K562 (cell line): ENCODE measurements at regions not wholly inside any gene's neighbourhood (a gene's known extent, or its start where the extent isn't known, plus 50 kb on each side); places are given as distances from the start of the nearest gene placed in this dataset.

Source experiments
- ATAC-seq: fragments of 200-7000 bp; cut with Tn5 transposase; 3 replicates; pipeline ENCODE4 v1.9.1; 2020; ENCODE audit warnings: moderate library complexity
- BruUV-seq: library from RNA; stranded (reverse); fragments of 400-500 nt; replicated peaks from 2 replicates; lab custom pipeline; 2021; lab: Mats Ljungman, UMichigan
- CTCF ChIA-PET: fragments of 300-600 bp; formaldehyde crosslinking; extraction: SDS; loops from one replicate; lab custom pipeline; 2021; ENCODE audit warnings: low intra/inter-chr PET ratio; lab: Yijun Ruan, JAX
- POLR2A ChIA-PET: fragments of 300-600, 350-650 bp; sonication (Branson Sonifier 250); formaldehyde crosslinking; extraction: SDS; loops from one replicate; lab custom pipeline; 2021; ENCODE audit warnings: antibody characterized with exemption, inconsistent platforms; lab: Yijun Ruan, JAX
- DNase-seq, 4 experiments: peaks; one replicate each; pipeline versions ENCODE4 v3.0.0 to v3.0.0-alpha.2; 2011 to 2018; ENCODE audit warnings: low spot score in 3 of 4, mixed read lengths in 3 of 4; ENCODE audit errors: extremely low read depth in 1 of 4
- FAIRE-seq: peaks from 2 replicates; lab custom pipeline; 2011; peaks lifted over from hg19 to GRCh38; lab: Jason Lieb, UNC
- H2AFZ ChIP-seq: 2 replicates; pipeline ENCODE4 v1.6.0; 2011; ENCODE audit warnings: low read depth, low read length, control low read depth, inconsistent platforms
- H3K27ac ChIP-seq: fragments of 200-600 bp; 3 replicates; pipeline ENCODE4 v1.8.0; 2011; ENCODE audit warnings: low read depth, mild to moderate bottlenecking, control low read depth, inconsistent platforms, low read length, moderate library complexity, mixed read lengths; ENCODE audit errors: extremely low read depth
- H3K27me3 ChIP-seq, 2 experiments: fragments of 300-600 bp in 1 of 2; 2 replicates in 1 of 2; 3 replicates in 1 of 2; pipeline versions ENCODE4 v1.6.0 to v1.8.0; 2011; ENCODE audit warnings: inconsistent platforms in 2 of 2, low read length in 2 of 2, mild to moderate bottlenecking in 1 of 2, mixed read lengths in 1 of 2, moderate library complexity in 1 of 2; ENCODE audit not compliant: control insufficient read depth in 2 of 2, insufficient read depth in 2 of 2
- H3K36me3 ChIP-seq: fragments of 300-600 bp; 3 replicates; pipeline ENCODE4 v1.8.0; 2011; ENCODE audit warnings: mild to moderate bottlenecking, low read length, inconsistent platforms; ENCODE audit not compliant: control insufficient read depth, insufficient read depth
- H3K4me1 ChIP-seq, 2 experiments: fragments of 200-600 bp in 1 of 2; replicated peaks in 1 of 2; 2 replicates in 1 of 2; 3 replicates in 1 of 2; pipeline versions ENCODE4 v1.5.1 to v1.8.0; 2011; ENCODE audit warnings: inconsistent platforms in 2 of 2, low read length in 2 of 2, mild to moderate bottlenecking in 1 of 2, mixed read lengths in 1 of 2, moderate library complexity in 1 of 2; ENCODE audit not compliant: control insufficient read depth in 2 of 2, insufficient read depth in 2 of 2
- H3K4me2 ChIP-seq: 2 replicates; pipeline ENCODE4 v1.6.1; 2011; ENCODE audit warnings: low read length, control low read depth, inconsistent platforms, mixed read lengths; ENCODE audit not compliant: insufficient read depth
- H3K4me3 ChIP-seq: fragments of 200-600 bp; sonication (generic), shearing (Covaris generic); 2 replicates; pipeline ENCODE4 v1.5.1; 2016; ENCODE audit warnings: control low read depth, inconsistent platforms
- H3K79me2 ChIP-seq: fragments of 200-600 bp; 3 replicates; pipeline ENCODE4 v1.8.0; 2011; ENCODE audit warnings: low read length, inconsistent platforms; ENCODE audit not compliant: control insufficient read depth, insufficient read depth
- H3K9ac ChIP-seq, 2 experiments: 2 replicates each; pipeline versions ENCODE4 v1.6.0 to v1.6.1; 2011; ENCODE audit warnings: low read depth in 2 of 2, low read length in 2 of 2, control low read depth in 1 of 2, inconsistent platforms in 1 of 2, mild to moderate bottlenecking in 1 of 2, mixed read lengths in 1 of 2; ENCODE audit not compliant: insufficient read depth in 1 of 2
- H3K9me1 ChIP-seq: one replicate; pipeline ENCODE4 v1.6.0; 2011; ENCODE audit warnings: inconsistent platforms, mild to moderate bottlenecking, low read length, moderate library complexity; ENCODE audit not compliant: control insufficient read depth, insufficient read depth
- H3K9me3 ChIP-seq: replicated peaks from 2 replicates; pipeline ENCODE4 v1.5.1; 2011; ENCODE audit warnings: low read depth, low read length, inconsistent platforms; ENCODE audit not compliant: control insufficient read depth, insufficient read depth
- H4K20me1 ChIP-seq: replicated peaks from 2 replicates; pipeline ENCODE4 v1.6.1; 2011; ENCODE audit warnings: low read length, inconsistent platforms, mixed read lengths; ENCODE audit not compliant: control insufficient read depth, insufficient read depth
- DACH1 ChIP-seq: fragments of 450-650 bp; IDR thresholded peaks from 2 replicates; pipeline ENCODE4 v1.6.1; 2018; ENCODE audit not compliant: partially characterized antibody
- HDAC2 ChIP-seq: fragments of 450-650 bp; IDR thresholded peaks from 2 replicates; pipeline ENCODE4 v1.6.1; 2016; ENCODE audit warnings: mild to moderate bottlenecking
- HMGN3 ChIP-seq: IDR thresholded peaks from 2 replicates; pipeline ENCODE4 v1.6.1; 2011; ENCODE audit warnings: borderline replicate concordance, low read depth, mild to moderate bottlenecking, mixed read lengths, low read length; ENCODE audit not compliant: insufficient read length; ENCODE audit errors: extremely low read depth
- KDM5B ChIP-seq: fragments of 200-600 bp; sonication (generic); IDR thresholded peaks from 2 replicates; pipeline ENCODE4 v1.6.1; 2012; ENCODE audit warnings: low read depth, mild to moderate bottlenecking, moderate library complexity, low read length, control low read depth, inconsistent platforms; ENCODE audit not compliant: insufficient replicate concordance
- MAFF ChIP-seq: IDR thresholded peaks from 2 replicates; pipeline ENCODE4 v1.6.1; 2012; ENCODE audit warnings: low read length, improper control_type of control experiment
- MAFG ChIP-seq: fragments of 450-650 bp; conservative IDR thresholded peaks from 2 replicates; pipeline ENCODE4 v1.6.1; 2016; ENCODE audit warnings: missing genetic modification characterization, missing compliant biosample characterization
- MYNN ChIP-seq, 2 experiments: sonication (generic); formaldehyde crosslinking in 1 of 2; IDR thresholded peaks; 2 replicates each; pipeline versions ENCODE4 v1.5.0 to v1.6.1; 2016 to 2020; ENCODE audit warnings: antibody characterized with exemption in 1 of 2, missing genetic modification reagents in 1 of 2
- NBN ChIP-seq: fragments of 450-650 bp; IDR thresholded peaks from 2 replicates; pipeline ENCODE4 v1.6.1; 2016; ENCODE audit warnings: low read depth, mild to moderate bottlenecking
- PHB ChIP-seq: fragments of 250-450 bp; sonication (Bioruptor Pico); IDR thresholded peaks from 2 replicates; pipeline ENCODE4 v1.5.0; 2021
- RBM14 ChIP-seq: fragments of 200-400 bp; formaldehyde crosslinking; IDR thresholded peaks from 2 replicates; pipeline ENCODE4 v1.6.1; 2018; ENCODE audit warnings: low read depth, mild to moderate bottlenecking, low read length, moderate library complexity, borderline replicate concordance; ENCODE audit not compliant: insufficient read depth
- RBM34 ChIP-seq: fragments of 200-400 bp; formaldehyde crosslinking; IDR thresholded peaks from 2 replicates; pipeline ENCODE4 v1.6.1; 2018; ENCODE audit warnings: low read length, borderline replicate concordance; ENCODE audit not compliant: insufficient read depth
- RFX1 ChIP-seq: fragments of 450-650 bp; IDR thresholded peaks from 2 replicates; pipeline ENCODE4 v1.6.1; 2016; ENCODE audit warnings: mild to moderate bottlenecking, moderate library complexity
- SIN3B ChIP-seq: fragments of 450-650 bp; IDR thresholded peaks from 2 replicates; pipeline ENCODE4 v1.6.1; 2017; ENCODE audit warnings: low read depth, mild to moderate bottlenecking, moderate library complexity
- TCFL5 ChIP-seq: fragments of 250-450 bp; sonication (Bioruptor Pico); conservative IDR thresholded peaks from 2 replicates; pipeline ENCODE4 v1.6.1; 2021; ENCODE audit warnings: mild to moderate bottlenecking, moderate library complexity, matching md5 sums
- ZNF316 ChIP-seq: fragments of 450-650 bp; IDR thresholded peaks from 2 replicates; pipeline ENCODE4 v1.6.1; 2016
- WGBS: fragments of 100-300 bp; shearing (Covaris generic); methylation state at CpG from one replicate; pipeline ENCODE4 v1.1.6; 2016; ENCODE audit warnings: low coverage, mixed read lengths; ENCODE audit not compliant: insufficient coverage; ENCODE audit errors: missing lambda C conversion rate; 5-methylcytosine and 5-hydroxymethylcytosine counted together
- in situ Hi-C: fragments of 300-500 bp; cut with MboI; formaldehyde crosslinking; loops from 4 replicates; pipeline ENCODE4 v1.15.0; 2018; ENCODE audit warnings: inconsistent platforms, mixed read lengths
- intact Hi-C: fragments of 100-400 bp; cut with micrococcal nuclease; formaldehyde crosslinking; loops from 2 replicates; pipeline ENCODE4 v1.14.2; 2022
- TF ChIP-seq, protein P1 (sequence below): sonication (generic); formaldehyde crosslinking; IDR thresholded peaks from 2 replicates; pipeline ENCODE4 v1.8.0; 2022; ENCODE audit warnings: missing genetic modification reagents, mild to moderate bottlenecking, moderate library complexity, borderline replicate concordance
- TF ChIP-seq, protein P2 (sequence below): fragments of 250-450 bp; sonication (Bioruptor Pico); IDR thresholded peaks from 2 replicates; pipeline ENCODE4 v1.5.0; 2021
- TF ChIP-seq, protein P3 (sequence below): fragments of 250-450 bp; sonication (Bioruptor Pico); IDR thresholded peaks from 2 replicates; pipeline ENCODE4 v1.9.0; 2021; ENCODE audit warnings: mild to moderate bottlenecking

DNA sequence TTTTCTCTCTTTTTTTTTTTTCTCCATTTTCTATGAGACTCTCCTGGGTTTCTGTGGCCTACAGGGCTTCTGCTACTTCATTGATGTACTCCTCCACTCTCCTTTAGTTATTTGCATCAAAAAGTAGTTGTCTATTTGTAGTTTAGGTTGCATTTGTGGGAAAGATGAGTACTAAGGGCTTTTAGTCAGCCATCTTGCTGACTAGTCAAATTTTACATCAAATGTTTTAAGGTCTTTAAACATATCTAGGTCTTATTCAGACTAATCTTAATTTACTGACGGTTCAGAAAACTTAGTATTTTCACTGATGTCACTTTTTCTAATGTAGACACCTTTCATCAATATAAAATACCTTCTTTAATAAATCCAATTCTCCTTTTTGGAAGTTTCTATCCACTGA is 871.0 kb downstream of the PLOD2 start:
- DNase-seq (no peak), ATAC-seq (no peak), FAIRE-seq (no peak)
- ChIA-PET POLR2A (no interaction called here), CTCF (no interaction called here)
- no peaks in the 10 kb centered on the region for H3K79me2 ChIP-seq
- 0% methylated on average over 1 of the region's 1 CpG for WGBS
- BruUV-seq: no TSS peak
- H3K36me3 ChIP-seq: no peaks in the 10 kb centered on the region
- no peaks in the 10 kb centered on the region for H3K9me3 ChIP-seq
- no peak overlapping the region for H3K4me2 ChIP-seq
- no peaks in the 10 kb centered on the region for H3K27me3 ChIP-seq
- no peak overlapping the region for H3K9ac ChIP-seq
- no peak overlapping the region for H2AFZ ChIP-seq
- H3K27ac ChIP-seq: no peak overlapping the region
- in situ Hi-C loops (no loop called here), intact Hi-C loops (no loop called here)
- H4K20me1 ChIP-seq: no peaks in the 10 kb centered on the region
- H3K9me1 ChIP-seq: no peaks in the 10 kb centered on the region
- no peak overlapping the region for H3K4me3 ChIP-seq
- H3K4me1 ChIP-seq: no peaks in the 10 kb centered on the region
- peak; percentile 28; the same call in 1 of the 2 replicates for TF ChIP-seq MAFG (tag)
- TF ChIP-seq, protein P1, sequence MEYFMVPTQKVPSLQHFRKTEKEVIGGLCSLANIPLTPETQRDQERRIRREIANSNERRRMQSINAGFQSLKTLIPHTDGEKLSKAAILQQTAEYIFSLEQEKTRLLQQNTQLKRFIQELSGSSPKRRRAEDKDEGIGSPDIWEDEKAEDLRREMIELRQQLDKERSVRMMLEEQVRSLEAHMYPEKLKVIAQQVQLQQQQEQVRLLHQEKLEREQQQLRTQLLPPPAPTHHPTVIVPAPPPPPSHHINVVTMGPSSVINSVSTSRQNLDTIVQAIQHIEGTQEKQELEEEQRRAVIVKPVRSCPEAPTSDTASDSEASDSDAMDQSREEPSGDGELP (CRISPR knock-in tag): no peak
- TF ChIP-seq HDAC2: no peak
- no peak for TF ChIP-seq RBM34
- no peak for TF ChIP-seq KDM5B
- TF ChIP-seq NBN: no peak
- TF ChIP-seq MAFF: peak; percentile 49; the same call in 1 of the 2 replicates
- TF ChIP-seq DACH1: no peak
- TF ChIP-seq RFX1: no peak
- TF ChIP-seq HMGN3: no peak
- no peak for TF ChIP-seq MYNN (IDR thresholded peaks at IDR 0.05)
- no peak for TF ChIP-seq MYNN (CRISPR knock-in tag; IDR thresholded peaks at IDR 0.05)
- no peak for TF ChIP-seq PHB (CRISPR knock-in tag)
- TF ChIP-seq SIN3B: no peak
- peak; percentile 58 for TF ChIP-seq ZNF316
- TF ChIP-seq, protein P2, sequence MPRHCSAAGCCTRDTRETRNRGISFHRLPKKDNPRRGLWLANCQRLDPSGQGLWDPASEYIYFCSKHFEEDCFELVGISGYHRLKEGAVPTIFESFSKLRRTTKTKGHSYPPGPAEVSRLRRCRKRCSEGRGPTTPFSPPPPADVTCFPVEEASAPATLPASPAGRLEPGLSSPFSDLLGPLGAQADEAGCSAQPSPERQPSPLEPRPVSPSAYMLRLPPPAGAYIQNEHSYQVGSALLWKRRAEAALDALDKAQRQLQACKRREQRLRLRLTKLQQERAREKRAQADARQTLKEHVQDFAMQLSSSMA (CRISPR knock-in tag): no peak
- TF ChIP-seq RBM14: no peak
- TF ChIP-seq, protein P3, sequence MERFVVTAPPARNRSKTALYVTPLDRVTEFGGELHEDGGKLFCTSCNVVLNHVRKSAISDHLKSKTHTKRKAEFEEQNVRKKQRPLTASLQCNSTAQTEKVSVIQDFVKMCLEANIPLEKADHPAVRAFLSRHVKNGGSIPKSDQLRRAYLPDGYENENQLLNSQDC (CRISPR knock-in tag): no peak
- TF ChIP-seq TCFL5 (CRISPR knock-in tag): no peak
